GM19025 (cell line): ENCODE measurements at regions not wholly inside any gene's neighbourhood (a gene's known extent, or its start where the extent isn't known, plus 50 kb on each side); places are given as distances from the start of the nearest gene placed in this dataset.

Source experiments
- ATAC-seq: cut with Tn5 transposase; IDR thresholded peaks from one replicate; pipeline ENCODE4 v1.9.1; 2021; ENCODE audit warnings: mild to moderate bottlenecking, low read depth, moderate library complexity; ENCODE audit not compliant: unreplicated experiment

GRCh38 chr1:98813738-98814309 is 152.3 kb downstream of the SNX7 start:
- ATAC-seq = peak; percentile 79

- ATAC-seq = no peak
Measured at GRCh38 chr1:98817821-98818220, 156.3 kb downstream of the SNX7 start.

- no peak for ATAC-seq
Measured at GRCh38 chr1:98821379-98821778, 159.9 kb downstream of the SNX7 start.

GRCh38 chr1:98824736-98825135 is 163.2 kb downstream of the SNX7 start:
- ATAC-seq = no peak

- no peak for ATAC-seq
Measured at GRCh38 chr1:98827041-98827440, 165.5 kb downstream of the SNX7 start.

GRCh38 chr1:98839840-98840239 is 164.8 kb downstream of the PLPPR5 start:
- ATAC-seq = no peak
